ENCODE measurements at regions not wholly inside any gene's neighbourhood (a gene's known extent, or its start where the extent isn't known, plus 50 kb on each side); places are given as distances from the start of the nearest gene placed in this dataset.

GRCh38 chr3:70527026-70527425 lies 214.6 kb upstream of the MDFIC2 start:
- no peak overlapping the region for H3K4me3 ChIP-seq (ENCODE audit: low read depth, low read length)
- no peak overlapping the region for H3K4ac ChIP-seq (ENCODE audit: low read depth, low read length)
- no peak overlapping the region for H3K9ac ChIP-seq (ENCODE audit: low read length)
- H2BK120ac ChIP-seq (ENCODE audit: insufficient read depth, low read length, poor library complexity), result no peak overlapping the region
- no peaks in the 10 kb centered on the region for H3K79me1 ChIP-seq (ENCODE audit: low read length)
- no peak overlapping the region for H2AFZ ChIP-seq (ENCODE audit: insufficient read depth, low read length, poor library complexity)
- no peaks in the 10 kb centered on the region for H3K36me3 ChIP-seq (ENCODE audit: control insufficient read depth in 1 of 2, insufficient read depth in 2 of 2, low read length in 2 of 2)
- H3K14ac ChIP-seq (ENCODE audit: low read length), result no peak overlapping the region
- no peaks in the 10 kb centered on the region for H3K9me3 ChIP-seq (ENCODE audit: insufficient read depth, low read depth, low read length)
- no peak overlapping the region for H3K4me2 ChIP-seq (ENCODE audit: low read length)
- peaks cover 2% of the 10 kb centered on the region in 2 experiments for H3K4me1 ChIP-seq (ENCODE audit: control insufficient read depth in 1 of 2, insufficient read depth in 2 of 2, low read length in 2 of 2)
- no peaks in the 10 kb centered on the region for H3K27me3 ChIP-seq (ENCODE audit: insufficient read depth, low read length)
- H4K12ac ChIP-seq (ENCODE audit: low read depth, low read length), result no peak overlapping the region
- no peak overlapping the region for H2BK5ac ChIP-seq (ENCODE audit: low read depth, low read length, poor library complexity)
- no peak overlapping the region for H3K23ac ChIP-seq (ENCODE audit: low read length)
- no peak overlapping the region for H4K91ac ChIP-seq (ENCODE audit: low read depth, low read length)
- H2AK5ac ChIP-seq (ENCODE audit: low read length), result no peak overlapping the region
- no CpG with 5 or more reads among the region's 8 CpGs for WGBS (ENCODE audit: extremely low coverage, insufficient coverage, insufficient read length)
- no peaks in the 10 kb centered on the region for H3K79me2 ChIP-seq (ENCODE audit: control insufficient read depth, insufficient read depth, low read length, poor library complexity)
- H3K27ac ChIP-seq (ENCODE audit: low read depth, low read length), result no peak overlapping the region
- H3K18ac ChIP-seq (ENCODE audit: low read length), result no peak overlapping the region
- no peak overlapping the region for H4K8ac ChIP-seq (ENCODE audit: low read depth, low read length)
- DNase-seq, result no peak
- H2BK12ac ChIP-seq (ENCODE audit: low read length), result no peak overlapping the region

GRCh38 chr3:70519913-70520659 lies 207.6 kb upstream of the MDFIC2 start:
- H2AFZ ChIP-seq (ENCODE audit: insufficient read depth, low read length, poor library complexity), result no peak overlapping the region
- no peaks in the 10 kb centered on the region for H3K36me3 ChIP-seq (ENCODE audit: control insufficient read depth in 1 of 2, insufficient read depth in 2 of 2, low read length in 2 of 2)
- no peak overlapping the region for H3K4ac ChIP-seq (ENCODE audit: low read depth, low read length)
- H4K8ac ChIP-seq (ENCODE audit: low read depth, low read length), result no peak overlapping the region
- no peak overlapping the region for H3K18ac ChIP-seq (ENCODE audit: low read length)
- H2BK120ac ChIP-seq (ENCODE audit: insufficient read depth, low read length, poor library complexity), result no peak overlapping the region
- no peak overlapping the region for H4K12ac ChIP-seq (ENCODE audit: low read depth, low read length)
- H3K14ac ChIP-seq (ENCODE audit: low read length), result no peak overlapping the region
- H3K79me2 ChIP-seq (ENCODE audit: control insufficient read depth, insufficient read depth, low read length, poor library complexity), result no peaks in the 10 kb centered on the region
- H3K4me2 ChIP-seq (ENCODE audit: low read length), result no peak overlapping the region
- no peak overlapping the region for H2BK12ac ChIP-seq (ENCODE audit: low read length)
- H3K27ac ChIP-seq (ENCODE audit: low read depth, low read length), result no peak overlapping the region
- no peak overlapping the region for H3K23ac ChIP-seq (ENCODE audit: low read length)
- no peak overlapping the region for H4K91ac ChIP-seq (ENCODE audit: low read depth, low read length)
- H3K4me1 ChIP-seq (ENCODE audit: control insufficient read depth in 1 of 2, insufficient read depth in 2 of 2, low read length in 2 of 2), result no peaks in the 10 kb centered on the region
- no peak overlapping the region for H3K4me3 ChIP-seq (ENCODE audit: low read depth, low read length)
- no CpG with 5 or more reads among the region's 3 CpGs for WGBS (ENCODE audit: extremely low coverage, insufficient coverage, insufficient read length)
- H3K9me3 ChIP-seq (ENCODE audit: insufficient read depth, low read depth, low read length), result no peaks in the 10 kb centered on the region
- no peak overlapping the region for H2BK5ac ChIP-seq (ENCODE audit: low read depth, low read length, poor library complexity)
- no peaks in the 10 kb centered on the region for H3K27me3 ChIP-seq (ENCODE audit: insufficient read depth, low read length)
- no peak overlapping the region for H3K9ac ChIP-seq (ENCODE audit: low read length)
- H2AK5ac ChIP-seq (ENCODE audit: low read length), result no peak overlapping the region
- H3K79me1 ChIP-seq (ENCODE audit: low read length), result no peaks in the 10 kb centered on the region
- no peak for DNase-seq

- no peaks in the 10 kb centered on the region for H3K27me3 ChIP-seq (ENCODE audit: insufficient read depth, low read length)
These were observed 206.6 kb upstream of the MDFIC2 start for GRCh38 chr3:70519026-70519425.

GRCh38 chr3:70518356-70518755 lies 205.9 kb upstream of the MDFIC2 start:
- H3K79me2 ChIP-seq (ENCODE audit: control insufficient read depth, insufficient read depth, low read length, poor library complexity), result no peaks in the 10 kb centered on the region
- no peaks in the 10 kb centered on the region for H3K79me1 ChIP-seq (ENCODE audit: low read length)
- H3K4me1 ChIP-seq (ENCODE audit: control insufficient read depth in 1 of 2, insufficient read depth in 2 of 2, low read length in 2 of 2), result no peaks in the 10 kb centered on the region
- no CpG with 5 or more reads among the region's 5 CpGs for WGBS (ENCODE audit: extremely low coverage, insufficient coverage, insufficient read length)
- H2BK12ac ChIP-seq (ENCODE audit: low read length), result no peak overlapping the region
- H3K18ac ChIP-seq (ENCODE audit: low read length), result no peak overlapping the region
- no peaks in the 10 kb centered on the region for H3K27me3 ChIP-seq (ENCODE audit: insufficient read depth, low read length)
- H3K27ac ChIP-seq (ENCODE audit: low read depth, low read length), result no peak overlapping the region
- no peak overlapping the region for H4K91ac ChIP-seq (ENCODE audit: low read depth, low read length)
- H3K4ac ChIP-seq (ENCODE audit: low read depth, low read length), result no peak overlapping the region
- H3K23ac ChIP-seq (ENCODE audit: low read length), result no peak overlapping the region
- no peak overlapping the region for H2AFZ ChIP-seq (ENCODE audit: insufficient read depth, low read length, poor library complexity)
- H2BK120ac ChIP-seq (ENCODE audit: insufficient read depth, low read length, poor library complexity), result no peak overlapping the region
- no peak for DNase-seq
- no peak overlapping the region for H4K12ac ChIP-seq (ENCODE audit: low read depth, low read length)
- no peaks in the 10 kb centered on the region for H3K9me3 ChIP-seq (ENCODE audit: insufficient read depth, low read depth, low read length)
- no peak overlapping the region for H2BK5ac ChIP-seq (ENCODE audit: low read depth, low read length, poor library complexity)
- H3K14ac ChIP-seq (ENCODE audit: low read length), result no peak overlapping the region
- no peak overlapping the region for H4K8ac ChIP-seq (ENCODE audit: low read depth, low read length)
- H3K4me3 ChIP-seq (ENCODE audit: low read depth, low read length), result no peak overlapping the region
- no peak overlapping the region for H3K9ac ChIP-seq (ENCODE audit: low read length)
- H3K4me2 ChIP-seq (ENCODE audit: low read length), result no peak overlapping the region
- H3K36me3 ChIP-seq (ENCODE audit: control insufficient read depth in 1 of 2, insufficient read depth in 2 of 2, low read length in 2 of 2), result no peaks in the 10 kb centered on the region
- H2AK5ac ChIP-seq (ENCODE audit: low read length), result no peak overlapping the region

More at GRCh38 chr3:70519026-70519425, 206.6 kb upstream of the MDFIC2 start:
- Histone ChIP-seq H3K27ac (ENCODE audit: low read depth, low read length) (no peak overlapping the region), H2AFZ (ENCODE audit: insufficient read depth, low read length, poor library complexity) (no peak overlapping the region), H4K8ac (ENCODE audit: low read depth, low read length) (no peak overlapping the region), H2BK5ac (ENCODE audit: low read depth, low read length, poor library complexity) (no peak overlapping the region), H2BK12ac (ENCODE audit: low read length) (no peak overlapping the region), H3K18ac (ENCODE audit: low read length) (no peak overlapping the region), H3K4me2 (ENCODE audit: low read length) (no peak overlapping the region), H3K9me3 (ENCODE audit: insufficient read depth, low read depth, low read length) (no peaks in the 10 kb centered on the region), H3K9ac (ENCODE audit: low read length) (no peak overlapping the region), H4K91ac (ENCODE audit: low read depth, low read length) (no peak overlapping the region), H2AK5ac (ENCODE audit: low read length) (no peak overlapping the region), H3K23ac (ENCODE audit: low read length) (no peak overlapping the region), H3K36me3 (ENCODE audit: control insufficient read depth in 1 of 2, insufficient read depth in 2 of 2, low read length in 2 of 2) (no peaks in the 10 kb centered on the region), H3K4ac (ENCODE audit: low read depth, low read length) (no peak overlapping the region), H2BK120ac (ENCODE audit: insufficient read depth, low read length, poor library complexity) (no peak overlapping the region), H3K79me2 (ENCODE audit: control insufficient read depth, insufficient read depth, low read length, poor library complexity) (no peaks in the 10 kb centered on the region), H3K4me3 (ENCODE audit: low read depth, low read length) (no peak overlapping the region), H4K12ac (ENCODE audit: low read depth, low read length) (no peak overlapping the region), H3K14ac (ENCODE audit: low read length) (no peak overlapping the region), H3K79me1 (ENCODE audit: low read length) (no peaks in the 10 kb centered on the region), H3K4me1 (ENCODE audit: control insufficient read depth in 1 of 2, insufficient read depth in 2 of 2, low read length in 2 of 2) (no peaks in the 10 kb centered on the region)
- DNase-seq, result no peak
- WGBS (ENCODE audit: extremely low coverage, insufficient coverage, insufficient read length), result no CpG with 5 or more reads among the region's 4 CpGs
